Natural killer cell (primary cell): ENCODE measurements at regions not wholly inside any gene's neighbourhood (a gene's known extent, or its start where the extent isn't known, plus 50 kb on each side); places are given as distances from the start of the nearest gene placed in this dataset.

ENCODE experiments used
- ATAC-seq, 3 donors: fragments of 150-1000 bp in 2 of 3; fragments of 200-7000 bp in 1 of 3; cut with Tn5 transposase; 1 replicate in 1 of 3; 2 replicates in 2 of 3; pipeline ENCODE4 v1.10.0; 2021; ENCODE audit warnings: mild to moderate bottlenecking in 2 of 3, moderate library complexity in 2 of 3
- DNase-seq, 2 donors: peaks; one replicate each; pipeline versions ENCODE4 v3.0.0 to v3.0.0-alpha.2; 2013 to 2021; ENCODE audit warnings: mixed read lengths in 1 of 2
- H3K27ac ChIP-seq: one replicate; pipeline ENCODE4 v1.5.1; 2013; ENCODE audit warnings: mild to moderate bottlenecking, low read length
- H3K27me3 ChIP-seq: one replicate; pipeline ENCODE4 v1.6.1; 2013; ENCODE audit warnings: low read length; ENCODE audit not compliant: control insufficient read depth, insufficient read depth
- H3K36me3 ChIP-seq: one replicate; pipeline ENCODE4 v1.6.1; 2013; ENCODE audit warnings: low read length; ENCODE audit not compliant: control insufficient read depth, insufficient read depth
- H3K4me1 ChIP-seq: one replicate; pipeline ENCODE4 v1.6.1; 2013; ENCODE audit warnings: low read length; ENCODE audit not compliant: control insufficient read depth, insufficient read depth
- H3K4me3 ChIP-seq: one replicate; pipeline ENCODE4 v1.5.1; 2013; ENCODE audit warnings: low read length
- H3K9me3 ChIP-seq: one replicate; pipeline ENCODE4 v1.6.1; 2013; ENCODE audit warnings: low read length; ENCODE audit not compliant: control insufficient read depth, insufficient read depth
- H3K27ac Mint-ChIP-seq, 2 donors: one replicate each; pipeline ENCODE4 v1.8.0; 2022; ENCODE audit warnings: mild to moderate bottlenecking in 2 of 2, mixed read lengths in 2 of 2, moderate library complexity in 1 of 2
- H3K27me3 Mint-ChIP-seq, 2 donors: one replicate each; pipeline ENCODE4 v1.8.0; 2022; ENCODE audit warnings: low read depth in 2 of 2, mixed read lengths in 2 of 2
- H3K36me3 Mint-ChIP-seq: one replicate; pipeline ENCODE4 v1.8.0; 2022; ENCODE audit warnings: mixed read lengths
- H3K4me1 Mint-ChIP-seq, 2 donors: one replicate each; pipeline ENCODE4 v1.8.0; 2022; ENCODE audit warnings: mixed read lengths in 2 of 2
- H3K4me3 Mint-ChIP-seq: one replicate; pipeline ENCODE4 v1.8.0; 2022; ENCODE audit warnings: mild to moderate bottlenecking, moderate library complexity, mixed read lengths
- H3K9me3 Mint-ChIP-seq, 2 donors: one replicate each; pipeline ENCODE4 v1.8.0; 2022; ENCODE audit warnings: mixed read lengths in 2 of 2
- CTCF ChIP-seq: fragments of 200-600 bp; IDR thresholded peaks from one replicate; pipeline ENCODE4 v1.8.0; 2022; ENCODE audit warnings: antibody characterized with exemption
- WGBS: methylation state at CpG from one replicate; pipeline ENCODE4 v1.1.7; 2013; ENCODE audit warnings: missing lambda C conversion rate; ENCODE audit not compliant: insufficient coverage; 5-methylcytosine and 5-hydroxymethylcytosine counted together
- intact Hi-C: fragments of 100-400 bp; cut with micrococcal nuclease; formaldehyde crosslinking; loops from one replicate; pipeline ENCODE4 v1.14.2; 2022

- H3K4me1 ChIP-seq, result no peaks in the 10 kb centered on the region
- no peak overlapping the region for H3K27ac Mint-ChIP-seq
- H3K4me3 ChIP-seq, result no peak overlapping the region
- no peaks in the 10 kb centered on the region for H3K4me1 Mint-ChIP-seq
- H3K27me3 Mint-ChIP-seq, result no peaks in the 10 kb centered on the region
- TF ChIP-seq CTCF, result no peak
- H3K4me3 Mint-ChIP-seq, result no peak overlapping the region
- no peaks in the 10 kb centered on the region for H3K36me3 ChIP-seq
- no peak overlapping the region for H3K27ac ChIP-seq
- ATAC-seq, result no peak
- H3K9me3 Mint-ChIP-seq, result peaks cover 3% of the 10 kb centered on the region in 2 donors
- no peaks in the 10 kb centered on the region for H3K27me3 ChIP-seq
- intact Hi-C loops, result no loop called here
- H3K9me3 ChIP-seq, result no peaks in the 10 kb centered on the region
- no peaks in the 10 kb centered on the region for H3K36me3 Mint-ChIP-seq
- no peak for DNase-seq
Observed at GRCh38 chr5:124036786-124037185, 524.8 kb downstream of the CSNK1G3 start.

GRCh38 chr5:124034963-124035362 lies 523.0 kb downstream of the CSNK1G3 start:
- Histone ChIP-seq H3K36me3 (no peaks in the 10 kb centered on the region), H3K27ac (no peak overlapping the region), H3K27me3 (no peaks in the 10 kb centered on the region), H3K4me1 (no peaks in the 10 kb centered on the region), H3K9me3 (no peaks in the 10 kb centered on the region), H3K4me3 (no peak overlapping the region)
- Mint-ChIP-seq H3K27me3 (no peaks in the 10 kb centered on the region), H3K9me3 (peaks cover 2 to 6% of the 10 kb centered on the region in 2 donors), H3K4me1 (no peaks in the 10 kb centered on the region), H3K27ac (no peak overlapping the region), H3K4me3 (no peak overlapping the region), H3K36me3 (no peaks in the 10 kb centered on the region)
- ATAC-seq, result no peak
- 75% methylated on average over 5 of the region's 6 CpGs for WGBS
- DNase-seq, result no peak
- TF ChIP-seq CTCF, result no peak
- intact Hi-C loops, result no loop called here

GRCh38 chr5:124034083-124034700 lies 522.2 kb downstream of the CSNK1G3 start:
- 60% methylated on average over 4 of the region's 5 CpGs for WGBS
- Mint-ChIP-seq H3K27ac (no peak overlapping the region), H3K36me3 (no peaks in the 10 kb centered on the region), H3K4me3 (no peak overlapping the region), H3K9me3 (peaks cover 2 to 6% of the 10 kb centered on the region in 2 donors), H3K27me3 (no peaks in the 10 kb centered on the region), H3K4me1 (no peaks in the 10 kb centered on the region)
- Histone ChIP-seq H3K27me3 (no peaks in the 10 kb centered on the region), H3K4me1 (no peaks in the 10 kb centered on the region), H3K27ac (no peak overlapping the region), H3K36me3 (no peaks in the 10 kb centered on the region), H3K9me3 (no peaks in the 10 kb centered on the region), H3K4me3 (no peak overlapping the region)
- intact Hi-C loops, result no loop called here
- no peak for DNase-seq
- TF ChIP-seq CTCF, result no peak
- ATAC-seq, result no peak

GRCh38 chr5:124030043-124030491 lies 518.1 kb downstream of the CSNK1G3 start:
- Mint-ChIP-seq H3K36me3 (no peaks in the 10 kb centered on the region), H3K27me3 (no peaks in the 10 kb centered on the region), H3K4me1 (no peaks in the 10 kb centered on the region), H3K27ac (no peak overlapping the region), H3K9me3 (peaks cover 4 to 9% of the 10 kb centered on the region in 2 donors), H3K4me3 (no peak overlapping the region)
- Histone ChIP-seq H3K9me3 (no peaks in the 10 kb centered on the region), H3K4me3 (no peak overlapping the region), H3K27me3 (no peaks in the 10 kb centered on the region), H3K27ac (no peak overlapping the region), H3K4me1 (no peaks in the 10 kb centered on the region), H3K36me3 (no peaks in the 10 kb centered on the region)
- DNase-seq (no peak), ATAC-seq (no peak)
- TF ChIP-seq CTCF, result no peak
- WGBS, result 85% methylated on average over 5 of the region's 5 CpGs
- intact Hi-C loops, result no loop called here
